ENCODE measurements at regions not wholly inside any gene's neighbourhood (a gene's known extent, or its start where the extent isn't known, plus 50 kb on each side); places are given as distances from the start of the nearest gene placed in this dataset.

GRCh38 chr13:74966814-74967424 lies 515.0 kb downstream of the TBC1D4 start:
- TF ChIP-seq GATA1 (IDR thresholded peaks at IDR 0.05; ENCODE audit: low read depth, low read length) = no peak
- TF ChIP-seq POLR2A (IDR thresholded peaks at IDR 0.05; ENCODE audit: low read length) = no peak
- no peak for DNase-seq

GRCh38 chr13:74966275-74966674 lies 515.7 kb downstream of the TBC1D4 start:
- TF ChIP-seq POLR2A (IDR thresholded peaks at IDR 0.05; ENCODE audit: low read length) (no peak), GATA1 (IDR thresholded peaks at IDR 0.05; ENCODE audit: low read depth, low read length) (no peak)
- no peak for DNase-seq

- DNase-seq = no peak
- TF ChIP-seq GATA1 (IDR thresholded peaks at IDR 0.05; ENCODE audit: low read depth, low read length) (no peak), POLR2A (IDR thresholded peaks at IDR 0.05; ENCODE audit: low read length) (no peak)
Observed at GRCh38 chr13:74945637-74946036, 536.3 kb downstream of the TBC1D4 start.

GRCh38 chr13:74931698-74932433 lies 550.1 kb downstream of the TBC1D4 start:
- TF ChIP-seq POLR2A (IDR thresholded peaks at IDR 0.05; ENCODE audit: low read length) (no peak), GATA1 (IDR thresholded peaks at IDR 0.05; ENCODE audit: low read depth, low read length) (no peak)
- no peak for DNase-seq

- TF ChIP-seq GATA1 (IDR thresholded peaks at IDR 0.05; ENCODE audit: low read depth, low read length) = no peak
- TF ChIP-seq POLR2A (IDR thresholded peaks at IDR 0.05; ENCODE audit: low read length) = no peak
- DNase-seq = peak in 1 of 2 experiments; percentile 2
Observed at GRCh38 chr13:74930402-74931165, 551.4 kb downstream of the TBC1D4 start.

GRCh38 chr13:74929436-74929835 lies 552.5 kb downstream of the TBC1D4 start:
- TF ChIP-seq POLR2A (IDR thresholded peaks at IDR 0.05; ENCODE audit: low read length) = no peak
- no peak for TF ChIP-seq GATA1 (IDR thresholded peaks at IDR 0.05; ENCODE audit: low read depth, low read length)
- no peak for DNase-seq

GRCh38 chr13:74927823-74928222 lies 554.1 kb downstream of the TBC1D4 start:
- peak in 1 of 2 experiments; percentile 16 for DNase-seq
- TF ChIP-seq GATA1 (IDR thresholded peaks at IDR 0.05; ENCODE audit: low read depth, low read length) (no peak), POLR2A (IDR thresholded peaks at IDR 0.05; ENCODE audit: low read length) (no peak)

GRCh38 chr13:74922963-74923362 lies 559.0 kb downstream of the TBC1D4 start:
- TF ChIP-seq GATA1 (IDR thresholded peaks at IDR 0.05; ENCODE audit: low read depth, low read length) (no peak), POLR2A (IDR thresholded peaks at IDR 0.05; ENCODE audit: low read length) (no peak)
- peak; percentile 30 to 45 for DNase-seq

GRCh38 chr13:74921326-74921725 lies 560.6 kb downstream of the TBC1D4 start:
- DNase-seq = no peak
- TF ChIP-seq GATA1 (IDR thresholded peaks at IDR 0.05; ENCODE audit: low read depth, low read length) (no peak), POLR2A (IDR thresholded peaks at IDR 0.05; ENCODE audit: low read length) (no peak)

GRCh38 chr13:74920920-74921319 lies 561.0 kb downstream of the TBC1D4 start:
- DNase-seq = peak; percentile 50 to 75
- TF ChIP-seq POLR2A (IDR thresholded peaks at IDR 0.05; ENCODE audit: low read length) = no peak
- no peak for TF ChIP-seq GATA1 (IDR thresholded peaks at IDR 0.05; ENCODE audit: low read depth, low read length)

GRCh38 chr13:74920361-74920760 lies 561.6 kb downstream of the TBC1D4 start:
- DNase-seq = peak; percentile 56 to 87
- TF ChIP-seq GATA1 (IDR thresholded peaks at IDR 0.05; ENCODE audit: low read depth, low read length) (no peak), POLR2A (IDR thresholded peaks at IDR 0.05; ENCODE audit: low read length) (no peak)

GRCh38 chr13:74919914-74920313 lies 562.1 kb downstream of the TBC1D4 start:
- TF ChIP-seq GATA1 (IDR thresholded peaks at IDR 0.05; ENCODE audit: low read depth, low read length) (no peak), POLR2A (IDR thresholded peaks at IDR 0.05; ENCODE audit: low read length) (no peak)
- DNase-seq = peak; percentile 49 to 67

GRCh38 chr13:74912898-74913297 lies 569.1 kb downstream of the TBC1D4 start:
- TF ChIP-seq GATA1 (IDR thresholded peaks at IDR 0.05; ENCODE audit: low read depth, low read length) (no peak), POLR2A (IDR thresholded peaks at IDR 0.05; ENCODE audit: low read length) (no peak)

GRCh38 chr13:74910415-74910814 lies 571.6 kb downstream of the TBC1D4 start:
- TF ChIP-seq GATA1 (IDR thresholded peaks at IDR 0.05; ENCODE audit: low read depth, low read length) (no peak), POLR2A (IDR thresholded peaks at IDR 0.05; ENCODE audit: low read length) (no peak)
- DNase-seq = no peak

More at GRCh38 chr13:74912898-74913297, 569.1 kb downstream of the TBC1D4 start:
- DNase-seq = no peak

Measured in erythroblast (primary cell).